PC-3 (cell line): ENCODE measurements at regions not wholly inside any gene's neighbourhood (a gene's known extent, or its start where the extent isn't known, plus 50 kb on each side); places are given as distances from the start of the nearest gene placed in this dataset.
"Not testable (repeated sequence)": the region's sequence is repeated elsewhere in the genome, so short reads cannot be mapped to it uniquely, and the experiment has no call there.

Source experiments
- ATAC-seq: fragments of 200-7000 bp; cut with Tn5 transposase; 2 replicates; pipeline ENCODE4 v1.9.1; 2020; ENCODE audit warnings: mild to moderate bottlenecking, moderate library complexity
- BruUV-seq: library from RNA; stranded (reverse); fragments of 400-500 nt; replicated peaks from 2 replicates; lab custom pipeline; 2021; lab: Mats Ljungman, UMichigan
- CTCF ChIA-PET: fragments of 300-600 bp; sonication (Branson Sonifier 250); formaldehyde crosslinking; loops from one replicate; lab custom pipeline; 2022; ENCODE audit warnings: antibody characterized with exemption; lab: Charles Lee
- POLR2A ChIA-PET: fragments of 300-600 bp; sonication (Branson Sonifier 250); formaldehyde crosslinking; loops from one replicate; lab custom pipeline; 2022; ENCODE audit warnings: antibody characterized with exemption; ENCODE audit not compliant: unreplicated experiment; lab: Charles Lee
- DNase-seq: peaks from one replicate; pipeline ENCODE4 v3.0.0-alpha.2; 2015
- H2AFZ ChIP-seq: fragments of 300-600 bp; sonication (generic); 2 replicates; pipeline ENCODE4 v1.6.0; 2016; ENCODE audit warnings: antibody characterized with exemption, low read length
- H3F3A ChIP-seq: fragments of 300-600 bp; sonication (generic); one replicate; pipeline ENCODE4 v1.6.0; 2017; ENCODE audit warnings: antibody characterized with exemption, low read length, control low read depth, mild to moderate bottlenecking; ENCODE audit not compliant: unreplicated experiment
- H3K27ac ChIP-seq: fragments of 300-600 bp; sonication (generic); 2 replicates; pipeline ENCODE4 v1.5.1; 2016; ENCODE audit warnings: mild to moderate bottlenecking, low read length
- H3K27me3 ChIP-seq: fragments of 300-600 bp; sonication (generic); 2 replicates; pipeline ENCODE4 v1.6.1; 2016; ENCODE audit warnings: low read length, mixed read lengths
- H3K36me3 ChIP-seq: fragments of 300-600 bp; sonication (generic); 2 replicates; pipeline ENCODE4 v1.6.1; 2016; ENCODE audit warnings: low read depth, mixed run types, low read length, mixed read lengths
- H3K4me1 ChIP-seq: fragments of 300-600 bp; sonication (generic); 2 replicates; pipeline ENCODE4 v1.5.1; 2016; ENCODE audit warnings: low read length; ENCODE audit not compliant: insufficient read depth
- H3K4me2 ChIP-seq: fragments of 300-600 bp; sonication (generic); 2 replicates; pipeline ENCODE4 v1.6.0; 2016; ENCODE audit warnings: low read length
- H3K4me3 ChIP-seq: fragments of 300-600 bp; sonication (generic); 2 replicates; pipeline ENCODE4 v1.5.1; 2016; ENCODE audit warnings: mild to moderate bottlenecking, low read length, mixed read lengths
- H3K79me2 ChIP-seq: fragments of 300-600 bp; sonication (generic); 2 replicates; pipeline ENCODE4 v1.6.1; 2017; ENCODE audit warnings: low read length, mixed read lengths
- H3K9ac ChIP-seq: fragments of 300-600 bp; sonication (generic); 2 replicates; pipeline ENCODE4 v1.6.0; 2016; ENCODE audit warnings: mild to moderate bottlenecking, low read length
- H3K9me2 ChIP-seq: fragments of 300-600 bp; sonication (generic); replicated peaks from 2 replicates; pipeline ENCODE4 v1.6.1; 2016; ENCODE audit warnings: mixed run types, low read length, mixed read lengths
- H3K9me3 ChIP-seq: fragments of 300-600 bp; sonication (generic); 2 replicates; pipeline ENCODE4 v1.6.1; 2016; ENCODE audit warnings: low read length, mixed read lengths
- H4K20me1 ChIP-seq: fragments of 300-600 bp; sonication (generic); 2 replicates; pipeline ENCODE4 v1.6.1; 2016; ENCODE audit warnings: low read length, mixed read lengths
- intact Hi-C: fragments of 100-400 bp; cut with micrococcal nuclease; formaldehyde crosslinking; loops from 2 replicates; pipeline ENCODE4 v1.9.0; 2023

- peak overlapping the region; percentile 45 for H3K4me3 ChIP-seq
- DNase-seq, POLR2A ChIA-PET, H4K20me1 ChIP-seq, H3F3A ChIP-seq, H3K36me3 ChIP-seq, H3K9me2 ChIP-seq, H3K79me2 ChIP-seq, H3K9ac ChIP-seq, H3K4me1 ChIP-seq, BruUV-seq, H3K27me3 ChIP-seq, CTCF ChIA-PET, H3K27ac ChIP-seq, H2AFZ ChIP-seq, intact Hi-C loops: not testable (repeated sequence)
- H3K4me2 ChIP-seq: 0 out of 2 replicates have a peak overlapping the region, but pooled peaks have one; percentile 40
- peaks cover 23% of the 10 kb centered on the region for H3K9me3 ChIP-seq
- peak; percentile 82 for ATAC-seq
Measured at GRCh38 chr21:10342261-10342956, 179.0 kb upstream of the TPTE start.

GRCh38 chr21:10343146-10343935 lies 178.0 kb upstream of the TPTE start:
- H3K4me3 ChIP-seq, POLR2A ChIA-PET: not testable (repeated sequence)
- peaks cover 32% of the 10 kb centered on the region for H3K9me3 ChIP-seq

GRCh38 chr21:10344266-10344665 lies 177.1 kb upstream of the TPTE start:
- H4K20me1 ChIP-seq, H3K4me1 ChIP-seq, H3K4me2 ChIP-seq, H3K4me3 ChIP-seq, DNase-seq, H3K36me3 ChIP-seq, POLR2A ChIA-PET, CTCF ChIA-PET, H3K79me2 ChIP-seq, ATAC-seq, H3K9me2 ChIP-seq, H2AFZ ChIP-seq, intact Hi-C loops, H3F3A ChIP-seq, H3K27me3 ChIP-seq, BruUV-seq, H3K9ac ChIP-seq, H3K27ac ChIP-seq: not testable (repeated sequence)
- peaks cover 29% of the 10 kb centered on the region for H3K9me3 ChIP-seq

More at GRCh38 chr21:10343146-10343935, 178.0 kb upstream of the TPTE start:
- H3F3A ChIP-seq, BruUV-seq, H3K27ac ChIP-seq, ATAC-seq, H4K20me1 ChIP-seq, DNase-seq, H3K4me2 ChIP-seq, H3K9ac ChIP-seq, H3K36me3 ChIP-seq, CTCF ChIA-PET, H3K4me1 ChIP-seq, intact Hi-C loops, H2AFZ ChIP-seq, H3K79me2 ChIP-seq, H3K27me3 ChIP-seq, H3K9me2 ChIP-seq: not testable (repeated sequence)

- H3K4me2 ChIP-seq, H3K4me1 ChIP-seq, H3K9me2 ChIP-seq, H3K27me3 ChIP-seq, BruUV-seq, intact Hi-C loops, H3K79me2 ChIP-seq, ATAC-seq, CTCF ChIA-PET, H3K4me3 ChIP-seq, H3K27ac ChIP-seq, POLR2A ChIA-PET, H3K36me3 ChIP-seq, H3K9ac ChIP-seq, H3F3A ChIP-seq, H4K20me1 ChIP-seq, DNase-seq, H2AFZ ChIP-seq: not testable (repeated sequence)
- H3K9me3 ChIP-seq: peaks cover 29% of the 10 kb centered on the region
Measured at GRCh38 chr21:10345178-10345612, 176.2 kb upstream of the TPTE start.

GRCh38 chr21:10346249-10346648 lies 175.1 kb upstream of the TPTE start:
- H3K4me3 ChIP-seq, DNase-seq, intact Hi-C loops, POLR2A ChIA-PET, H3K9ac ChIP-seq, H3F3A ChIP-seq, H3K79me2 ChIP-seq, ATAC-seq, H4K20me1 ChIP-seq, H3K4me2 ChIP-seq, H3K9me2 ChIP-seq, BruUV-seq, H2AFZ ChIP-seq, H3K27me3 ChIP-seq, H3K27ac ChIP-seq, CTCF ChIA-PET, H3K36me3 ChIP-seq, H3K4me1 ChIP-seq: not testable (repeated sequence)
- peaks cover 29% of the 10 kb centered on the region for H3K9me3 ChIP-seq

- H3F3A ChIP-seq, H3K79me2 ChIP-seq, POLR2A ChIA-PET, BruUV-seq, H3K9ac ChIP-seq, intact Hi-C loops, H3K27me3 ChIP-seq, H3K4me2 ChIP-seq, H3K36me3 ChIP-seq, H3K9me2 ChIP-seq, H2AFZ ChIP-seq, ATAC-seq, H3K27ac ChIP-seq, H4K20me1 ChIP-seq, H3K4me3 ChIP-seq, DNase-seq, CTCF ChIA-PET, H3K4me1 ChIP-seq: not testable (repeated sequence)
- peaks cover 33% of the 10 kb centered on the region for H3K9me3 ChIP-seq
Measured at GRCh38 chr21:10346933-10347615, 174.3 kb upstream of the TPTE start.
